Endodermal cell (in vitro differentiated cells): ENCODE measurements at regions not wholly inside any gene's neighbourhood (a gene's known extent, or its start where the extent isn't known, plus 50 kb on each side); places are given as distances from the start of the nearest gene placed in this dataset.

Experiments
- DNase-seq: peaks from one replicate; pipeline ENCODE4 v3.0.0-alpha.2; 2017
- H3K27ac ChIP-seq: 2 replicates; pipeline ENCODE4 v1.5.1; 2013; ENCODE audit warnings: mild to moderate bottlenecking, low read depth, low read length, moderate library complexity
- H3K27me3 ChIP-seq: 2 replicates; pipeline ENCODE4 v1.6.1; 2013; ENCODE audit warnings: mild to moderate bottlenecking, low read length, moderate library complexity; ENCODE audit not compliant: insufficient read depth, control insufficient read depth, poor library complexity, severe bottlenecking
- H3K36me3 ChIP-seq: 2 replicates; pipeline ENCODE4 v1.7.0; 2013; ENCODE audit warnings: mild to moderate bottlenecking, low read length, moderate library complexity; ENCODE audit not compliant: control insufficient read depth, insufficient read depth
- H3K4me1 ChIP-seq: one replicate; pipeline ENCODE4 v1.7.0; 2013; ENCODE audit warnings: low read length; ENCODE audit not compliant: control insufficient read depth, insufficient read depth
- H3K4me3 ChIP-seq: 2 replicates; pipeline ENCODE4 v1.5.1; 2013; ENCODE audit warnings: mild to moderate bottlenecking, low read length, moderate library complexity
- H3K9ac ChIP-seq: 2 replicates; pipeline ENCODE4 v1.6.1; 2013; ENCODE audit warnings: mild to moderate bottlenecking, low read length, moderate library complexity; ENCODE audit not compliant: poor library complexity, severe bottlenecking; ENCODE audit errors: extremely low read depth
- H3K9me3 ChIP-seq: 2 replicates; pipeline ENCODE4 v1.6.1; 2013; ENCODE audit warnings: mild to moderate bottlenecking, low read length, moderate library complexity; ENCODE audit not compliant: control insufficient read depth
- H3K27ac Mint-ChIP-seq: 2 replicates; pipeline ENCODE4 v1.8.0; 2020; ENCODE audit warnings: mixed read lengths
- H3K27me3 Mint-ChIP-seq: 2 replicates; pipeline ENCODE4 v1.8.0; 2021; ENCODE audit warnings: mild to moderate bottlenecking, mixed read lengths; ENCODE audit not compliant: insufficient read depth
- H3K36me3 Mint-ChIP-seq: 2 replicates; pipeline ENCODE4 v1.8.0; 2020; ENCODE audit warnings: low read depth, mixed read lengths
- H3K4me1 Mint-ChIP-seq: 2 replicates; pipeline ENCODE4 v1.8.0; 2020; ENCODE audit warnings: mixed read lengths
- H3K4me3 Mint-ChIP-seq: 2 replicates; pipeline ENCODE4 v1.8.0; 2020; ENCODE audit warnings: mild to moderate bottlenecking, moderate library complexity, mixed read lengths
- H3K9me3 Mint-ChIP-seq: 2 replicates; pipeline ENCODE4 v1.8.0; 2020; ENCODE audit warnings: mild to moderate bottlenecking, mixed read lengths
- WGBS, 2 experiments: methylation state at CpG; one replicate each; pipeline versions ENCODE4 v1.1.5 to v1.1.7; 2013; ENCODE audit warnings: missing lambda C conversion rate in 2 of 2, mixed read lengths in 1 of 2; ENCODE audit not compliant: insufficient coverage in 1 of 2, insufficient read length in 1 of 2; 5-methylcytosine and 5-hydroxymethylcytosine counted together
- TF ChIP-seq, protein P1 (sequence below): fragments of 200-600 bp; sonication (generic); conservative IDR thresholded peaks from 2 replicates; pipeline ENCODE4 v1.5.0; 2021; ENCODE audit warnings: antibody characterized with exemption, mild to moderate bottlenecking

DNA sequence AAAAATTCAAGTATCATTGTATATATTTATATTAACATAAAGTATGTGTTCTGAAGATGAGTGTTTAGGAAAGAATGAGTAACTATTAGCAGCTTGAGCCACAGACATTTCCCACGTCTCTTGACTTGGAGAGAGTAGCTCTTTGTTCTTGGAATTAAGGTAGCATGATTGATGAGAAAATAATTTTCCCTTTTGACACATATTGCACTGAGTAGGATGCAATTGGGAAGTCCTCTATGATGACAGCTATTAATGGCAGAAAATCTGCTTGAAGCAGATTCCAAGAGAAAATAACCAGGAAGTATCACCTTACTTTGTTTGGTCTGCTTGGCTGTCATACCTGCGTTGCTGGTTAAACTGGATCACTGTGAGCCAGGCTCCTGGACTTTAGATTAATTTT lies 204.8 kb downstream of the TLE4 start:
- 90 to 97% methylated on average over 2 of the region's 2 CpGs for WGBS, 2 experiments
- Mint-ChIP-seq H3K36me3 (no peaks in the 10 kb centered on the region), H3K9me3 (no peaks in the 10 kb centered on the region), H3K27me3 (no peaks in the 10 kb centered on the region), H3K4me3 (no peak overlapping the region), H3K27ac (no peak overlapping the region), H3K4me1 (peaks cover 1% of the 10 kb centered on the region)
- H3K4me1 ChIP-seq, result no peaks in the 10 kb centered on the region
- no peak overlapping the region for H3K27ac ChIP-seq
- TF ChIP-seq, protein P1, sequence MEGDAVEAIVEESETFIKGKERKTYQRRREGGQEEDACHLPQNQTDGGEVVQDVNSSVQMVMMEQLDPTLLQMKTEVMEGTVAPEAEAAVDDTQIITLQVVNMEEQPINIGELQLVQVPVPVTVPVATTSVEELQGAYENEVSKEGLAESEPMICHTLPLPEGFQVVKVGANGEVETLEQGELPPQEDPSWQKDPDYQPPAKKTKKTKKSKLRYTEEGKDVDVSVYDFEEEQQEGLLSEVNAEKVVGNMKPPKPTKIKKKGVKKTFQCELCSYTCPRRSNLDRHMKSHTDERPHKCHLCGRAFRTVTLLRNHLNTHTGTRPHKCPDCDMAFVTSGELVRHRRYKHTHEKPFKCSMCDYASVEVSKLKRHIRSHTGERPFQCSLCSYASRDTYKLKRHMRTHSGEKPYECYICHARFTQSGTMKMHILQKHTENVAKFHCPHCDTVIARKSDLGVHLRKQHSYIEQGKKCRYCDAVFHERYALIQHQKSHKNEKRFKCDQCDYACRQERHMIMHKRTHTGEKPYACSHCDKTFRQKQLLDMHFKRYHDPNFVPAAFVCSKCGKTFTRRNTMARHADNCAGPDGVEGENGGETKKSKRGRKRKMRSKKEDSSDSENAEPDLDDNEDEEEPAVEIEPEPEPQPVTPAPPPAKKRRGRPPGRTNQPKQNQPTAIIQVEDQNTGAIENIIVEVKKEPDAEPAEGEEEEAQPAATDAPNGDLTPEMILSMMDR, result no peak
- DNase-seq, result no peak
- no peaks in the 10 kb centered on the region for H3K27me3 ChIP-seq
- no peak overlapping the region for H3K4me3 ChIP-seq
- H3K9ac ChIP-seq, result no peak overlapping the region
- no peaks in the 10 kb centered on the region for H3K9me3 ChIP-seq
- H3K36me3 ChIP-seq, result no peaks in the 10 kb centered on the region
